Endometrium (tissue), 2 donors: ENCODE measurements at regions not wholly inside any gene's neighbourhood (a gene's known extent, or its start where the extent isn't known, plus 50 kb on each side); places are given as distances from the start of the nearest gene placed in this dataset.

Experiments
- FAIRE-seq: peaks from 2 replicates; lab custom pipeline; 2012; peaks lifted over from hg19 to GRCh38; lab: Jason Lieb, UNC
- donor health status: control.
- donor health status: control.

DNA sequence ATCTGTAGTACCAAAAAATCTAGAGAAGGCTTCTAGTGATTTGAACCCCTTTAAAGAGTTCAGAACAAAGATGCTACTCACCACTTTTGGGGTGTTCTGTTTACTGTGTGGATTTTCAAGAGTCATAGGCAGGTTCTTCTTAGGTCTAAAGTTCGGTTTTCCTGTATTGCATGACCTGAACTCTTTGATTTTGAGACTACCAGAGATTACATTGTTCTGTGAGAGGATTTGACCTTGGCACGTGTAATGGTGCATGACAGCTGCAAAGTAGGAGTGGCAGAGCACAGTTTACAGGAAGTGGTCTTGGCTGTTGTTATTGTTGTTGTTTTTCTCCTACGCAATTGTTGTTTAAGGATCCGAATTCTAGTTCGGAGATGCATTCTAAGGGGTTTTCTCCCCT lies 592.7 kb downstream of the EPHA7 start:
- no peak for FAIRE-seq

DNA sequence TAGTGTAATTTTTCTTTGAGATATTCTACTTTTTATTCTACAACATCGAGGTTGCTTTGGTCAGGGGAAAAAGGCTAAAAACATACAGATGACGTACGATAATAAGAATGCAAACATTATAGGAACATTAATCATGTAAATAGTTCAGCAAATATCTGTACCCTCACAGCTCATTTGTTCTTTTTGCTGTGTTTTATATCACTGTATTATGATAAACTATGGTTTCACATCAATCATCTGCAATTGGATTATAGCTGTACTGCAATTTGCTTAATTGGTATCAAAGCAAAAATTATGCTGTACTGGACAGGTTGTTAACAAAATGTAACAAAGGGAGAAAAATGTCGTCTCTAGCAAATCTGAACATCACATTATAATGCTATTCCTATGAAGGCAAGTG lies 597.1 kb downstream of the EPHA7 start:
- FAIRE-seq = no peak

DNA sequence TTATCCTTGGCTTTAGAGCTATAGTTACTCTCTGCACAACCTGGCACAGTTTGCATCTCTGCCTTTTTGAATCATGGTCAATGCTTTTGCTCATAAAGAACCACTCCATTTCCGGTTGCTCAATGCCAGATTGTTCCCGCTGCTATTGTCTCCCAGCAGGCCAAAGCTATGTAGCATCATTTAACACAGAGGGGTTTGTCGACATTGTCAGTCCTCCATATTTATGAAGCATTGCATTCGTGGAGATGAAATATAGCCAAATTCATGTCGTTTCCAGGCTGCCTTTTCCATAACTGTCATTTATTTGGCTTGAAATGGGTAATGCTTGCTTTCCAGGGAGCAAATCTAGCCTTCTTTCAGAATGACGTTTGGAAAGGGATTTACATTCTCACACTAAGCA lies 598.8 kb downstream of the EPHA7 start:
- FAIRE-seq = no peak

DNA sequence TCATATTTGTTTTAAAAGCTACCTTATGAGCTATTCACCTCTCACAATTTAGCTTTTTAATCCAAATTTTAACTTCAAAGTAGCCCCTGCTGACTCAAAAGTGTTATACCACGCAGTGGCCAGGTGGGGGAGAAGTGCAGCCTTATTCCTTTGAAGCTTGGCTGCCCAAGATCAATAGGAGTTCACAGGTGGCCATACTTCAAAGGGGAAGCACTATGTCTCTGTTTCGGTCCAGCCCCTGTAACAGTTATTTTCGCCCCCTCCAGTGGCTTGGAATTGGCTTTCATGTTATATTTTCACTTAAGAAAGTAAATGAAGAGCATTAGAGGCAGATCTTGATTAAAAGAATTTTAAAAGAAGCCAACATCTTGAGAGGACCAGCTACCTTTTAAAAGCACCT lies 608.4 kb downstream of the EPHA7 start:
- no peak for FAIRE-seq

DNA sequence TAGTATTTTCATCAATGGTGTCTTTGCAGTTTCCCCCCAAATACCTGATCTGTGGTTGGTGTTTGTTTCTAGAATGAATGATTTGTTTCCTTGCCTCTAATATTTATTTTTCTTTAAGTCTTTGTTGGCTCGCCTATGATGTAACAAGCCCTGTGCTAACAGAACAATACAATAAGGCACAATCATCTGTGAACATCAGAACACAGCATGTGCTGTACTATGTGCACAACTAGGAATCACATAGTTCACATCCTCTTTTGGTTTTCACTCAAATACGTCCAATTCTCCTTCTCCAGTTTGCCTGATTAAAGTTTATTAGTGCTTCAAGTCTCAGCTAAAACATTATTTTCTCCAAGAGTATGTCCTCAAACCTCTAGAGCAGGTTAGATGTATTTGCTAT lies 613.1 kb downstream of the EPHA7 start:
- no peak for FAIRE-seq

DNA sequence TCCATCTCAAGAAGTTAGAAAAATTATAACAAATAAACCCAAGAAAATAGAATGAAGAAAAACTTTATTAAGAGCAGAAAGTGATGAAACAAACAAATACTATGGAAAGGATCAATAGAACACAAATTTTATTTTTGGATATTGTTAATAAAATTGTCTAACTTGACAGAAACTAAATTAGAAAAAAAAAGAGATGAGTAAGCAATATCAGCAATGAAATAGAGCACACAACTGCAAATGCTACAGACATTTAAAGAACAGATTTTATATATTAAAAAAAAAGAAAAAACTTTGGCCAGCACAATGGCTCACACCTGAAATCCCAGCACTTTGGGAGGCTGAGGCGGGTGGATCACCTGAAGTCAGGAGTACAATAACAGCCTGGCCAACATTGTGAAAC lies 628.0 kb downstream of the EPHA7 start:
- FAIRE-seq = no peak

DNA sequence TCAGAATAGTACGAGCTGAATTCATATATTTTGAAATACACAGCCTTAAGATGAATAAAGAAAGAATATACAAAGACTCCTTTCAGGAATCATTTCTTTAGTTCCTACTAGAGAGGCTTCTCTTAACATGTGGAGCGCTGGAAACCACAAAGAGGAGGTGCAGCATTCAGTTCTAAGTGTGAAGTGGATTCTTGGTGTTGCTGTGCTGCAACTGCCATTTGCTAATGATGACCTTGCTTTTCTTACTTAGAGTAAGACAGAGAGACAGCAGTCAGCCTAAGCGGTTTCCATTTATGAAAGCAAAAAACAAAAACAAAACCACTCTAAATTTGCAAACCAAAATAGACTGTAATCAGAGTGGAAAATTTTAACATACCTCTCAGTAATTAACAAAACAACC lies 629.0 kb downstream of the EPHA7 start:
- FAIRE-seq = no peak

- no peak for FAIRE-seq
These were observed 635.1 kb downstream of the EPHA7 start for GRCh38 chr6:92784235-92784634.

- no peak for FAIRE-seq
These were observed 639.6 kb downstream of the EPHA7 start for GRCh38 chr6:92779746-92780145.

DNA sequence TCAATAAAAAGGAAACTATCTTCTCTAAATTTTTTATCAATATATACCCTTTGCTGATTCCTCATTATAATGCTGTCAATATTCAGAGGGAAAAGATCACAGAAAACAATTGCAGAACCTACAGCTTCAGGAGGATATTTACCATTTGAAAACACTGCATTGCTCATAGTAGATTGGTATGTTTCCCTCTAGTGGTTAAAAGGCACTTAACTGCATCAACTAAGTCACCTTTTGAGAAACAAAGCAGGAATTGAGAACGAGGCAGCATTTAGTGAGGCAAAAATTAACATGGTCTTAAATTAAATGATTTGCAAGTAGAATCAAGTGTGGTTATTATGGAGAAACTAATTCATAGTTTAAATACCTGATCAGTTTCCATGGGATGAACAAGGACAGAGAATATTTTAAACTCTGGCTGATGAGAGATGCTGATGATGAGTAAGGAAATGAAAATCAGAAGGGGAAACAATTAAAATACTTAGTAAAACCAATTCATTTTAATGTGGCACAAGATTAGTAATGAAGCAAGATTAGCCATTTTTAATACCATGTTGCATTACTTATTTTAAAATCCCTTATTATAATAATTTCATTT lies 642.1 kb downstream of the EPHA7 start:
- FAIRE-seq = peak; percentile 84

DNA sequence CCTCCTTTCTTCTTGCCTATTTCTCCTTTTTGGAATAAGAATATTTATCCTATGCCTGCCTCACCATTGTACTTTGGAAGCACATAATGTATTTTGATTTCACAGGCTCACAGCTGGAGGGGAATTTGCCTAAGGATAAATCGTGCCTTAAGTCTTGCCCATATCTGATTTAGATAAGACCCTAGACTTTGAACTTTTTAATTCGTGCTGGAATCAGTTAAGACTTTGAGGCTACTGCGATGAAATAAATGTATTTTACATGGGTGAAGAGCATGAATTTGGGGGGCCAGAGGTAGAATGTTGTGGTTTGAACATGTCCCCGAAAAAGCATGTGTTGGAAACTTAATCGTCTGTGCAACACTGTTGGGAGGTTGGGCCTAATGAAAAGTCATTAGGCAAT lies 648.8 kb downstream of the EPHA7 start:
- FAIRE-seq = no peak

GRCh38 chr6:92767101-92767500 lies 652.3 kb downstream of the EPHA7 start:
- FAIRE-seq = no peak

GRCh38 chr6:92763680-92764079 lies 655.7 kb downstream of the EPHA7 start:
- no peak for FAIRE-seq

DNA sequence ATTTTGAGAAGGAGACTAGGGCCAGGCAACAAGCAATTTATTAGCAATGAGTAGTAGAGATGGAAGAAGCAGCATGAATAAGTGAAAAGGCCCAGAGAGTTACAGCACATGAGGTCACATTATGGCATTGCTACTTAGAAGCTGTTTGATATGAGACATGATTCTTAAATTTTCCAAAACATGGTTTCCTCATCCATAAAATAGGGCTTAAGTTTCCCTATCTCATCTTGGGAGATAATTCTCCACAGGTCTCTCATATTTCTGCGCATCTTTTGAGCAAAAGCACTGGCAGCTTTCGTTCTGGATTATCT lies 656.1 kb downstream of the EPHA7 start:
- no peak for FAIRE-seq

- peak; percentile 94 for FAIRE-seq
These were observed 656.7 kb downstream of the EPHA7 start for GRCh38 chr6:92762443-92763273.

- no peak for FAIRE-seq
These were observed 660.2 kb downstream of the EPHA7 start for GRCh38 chr6:92759178-92759577.

DNA sequence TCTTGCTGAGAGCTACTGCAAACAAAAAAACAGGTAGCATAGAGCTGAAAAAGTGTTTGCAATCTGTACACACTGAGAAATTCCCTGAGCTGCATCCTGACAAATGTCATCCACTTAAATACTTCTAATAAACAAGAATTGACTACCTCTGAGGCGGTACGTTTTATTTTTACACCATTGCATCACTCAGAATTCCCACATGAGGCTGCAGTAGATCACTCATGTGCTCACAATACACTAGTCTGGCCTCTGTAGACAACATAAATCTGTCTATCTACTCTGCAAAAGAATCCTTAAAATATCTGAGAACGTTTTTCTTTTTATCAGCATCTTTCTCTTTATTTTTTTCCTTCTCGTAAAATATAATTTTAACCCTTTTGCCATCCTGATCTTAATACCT lies 661.4 kb downstream of the EPHA7 start:
- no peak for FAIRE-seq

DNA sequence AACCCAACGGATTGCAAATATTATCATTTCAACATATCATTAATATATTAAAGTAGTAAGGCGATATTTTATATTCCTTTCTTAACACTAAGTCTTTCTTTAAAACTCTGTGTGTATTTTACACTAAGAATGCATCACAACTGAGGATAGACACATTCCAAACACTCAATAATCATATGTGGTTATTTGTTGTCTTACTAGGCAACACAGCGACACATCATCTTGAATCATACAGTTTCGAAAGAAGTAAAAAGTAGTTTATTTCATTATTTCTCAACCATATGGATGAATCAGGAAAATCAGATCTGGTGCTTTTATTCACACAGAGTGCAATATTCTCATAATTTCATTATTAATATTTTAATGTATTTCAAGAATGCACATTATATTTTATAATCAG lies 662.4 kb downstream of the EPHA7 start:
- FAIRE-seq = no peak

DNA sequence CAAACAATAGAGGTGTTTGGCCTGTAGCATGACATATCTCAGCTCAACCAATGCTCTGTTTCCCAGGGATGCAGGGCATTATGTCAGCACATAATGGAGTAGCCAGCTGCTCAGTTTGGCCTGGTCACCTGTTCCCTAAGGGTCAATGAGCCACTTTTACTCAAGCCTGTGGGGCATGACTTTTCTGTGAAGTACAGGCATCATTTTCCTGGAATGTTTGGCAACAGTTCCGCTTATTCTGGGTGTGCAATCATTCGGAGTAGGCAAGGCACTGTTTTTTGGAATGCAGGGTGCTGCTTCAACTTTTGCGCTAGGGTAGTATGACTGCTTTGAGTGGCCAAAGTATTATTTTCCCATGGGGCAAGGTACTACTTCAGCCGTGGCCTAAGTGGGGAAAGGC lies 665.4 kb downstream of the EPHA7 start:
- no peak for FAIRE-seq

GRCh38 chr6:92752114-92752513 lies 667.2 kb downstream of the EPHA7 start:
- FAIRE-seq = no peak

DNA sequence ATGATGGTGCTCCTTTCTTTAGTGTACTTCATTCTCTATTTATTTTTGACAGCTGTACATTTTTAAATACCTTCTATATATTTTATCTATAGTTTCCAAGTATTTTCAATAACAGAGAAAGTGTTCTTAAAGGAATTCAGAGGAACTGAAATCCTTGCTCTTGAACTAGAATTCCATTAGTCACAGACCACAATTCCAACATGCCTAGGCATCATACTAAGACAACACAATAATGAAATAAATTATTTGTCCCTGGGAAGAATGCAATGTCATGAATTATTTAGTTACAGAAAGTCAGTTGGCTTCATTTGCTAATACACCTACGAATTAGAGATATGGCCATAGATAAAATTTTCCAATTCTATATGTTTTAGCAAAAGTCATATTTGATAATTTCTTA lies 671.2 kb downstream of the EPHA7 start:
- FAIRE-seq = no peak

- FAIRE-seq = no peak
These were observed 681.4 kb downstream of the EPHA7 start for GRCh38 chr6:92737983-92738382.

GRCh38 chr6:92723390-92723931 lies 695.9 kb downstream of the EPHA7 start:
- FAIRE-seq = no peak

- FAIRE-seq = no peak
These were observed 699.6 kb downstream of the EPHA7 start for GRCh38 chr6:92719773-92720172.
